ENCODE measurements at regions not wholly inside any gene's neighbourhood (a gene's known extent, or its start where the extent isn't known, plus 50 kb on each side); places are given as distances from the start of the nearest gene placed in this dataset.
"Not testable (repeated sequence)": the region's sequence is repeated elsewhere in the genome, so short reads cannot be mapped to it uniquely, and the experiment has no call there.

DNA sequence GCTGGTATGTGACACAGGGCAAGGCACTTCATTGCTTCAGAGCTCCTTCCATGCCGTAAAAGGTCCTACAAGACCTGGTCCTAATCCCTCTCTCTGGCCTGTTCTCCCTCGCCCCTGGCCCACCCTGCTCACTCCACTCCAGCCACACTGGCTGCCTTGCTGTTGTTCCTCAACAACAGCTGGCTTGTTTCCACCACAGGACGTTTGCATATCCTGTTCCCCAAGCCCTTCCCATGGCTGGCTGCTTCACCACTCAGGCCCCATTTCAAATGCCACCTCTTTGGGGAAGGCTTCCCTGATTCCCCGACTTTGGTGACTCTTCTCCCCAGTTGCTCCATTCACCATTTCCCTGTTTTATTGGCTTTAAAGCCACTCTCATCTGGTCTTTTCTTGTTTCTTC lies 129.1 kb upstream of the ALDH3B2 start:
- not testable (repeated sequence) for DNase-seq

DNA sequence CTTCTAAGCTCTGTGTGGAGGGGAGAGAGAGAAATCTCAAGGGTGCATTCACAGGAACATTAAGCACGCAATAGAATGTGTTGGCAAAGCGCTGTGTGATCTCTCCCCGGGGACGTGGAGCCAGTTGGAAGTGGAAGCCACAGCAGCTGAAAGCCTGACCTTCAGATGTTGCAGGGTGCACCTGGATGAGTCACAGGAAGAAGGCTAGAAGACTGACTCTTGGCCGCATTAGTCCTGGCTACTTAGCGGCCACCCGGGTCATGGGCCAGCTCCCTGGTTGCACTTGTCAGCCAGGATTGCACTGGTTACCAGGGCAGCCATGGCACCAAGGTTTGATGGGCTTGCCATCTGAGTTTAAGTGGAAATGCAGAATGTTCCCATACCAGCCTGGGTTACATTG lies 128.6 kb upstream of the ALDH3B2 start:
- DNase-seq = not testable (repeated sequence)

GRCh38 chr11:67802623-67803022 lies 128.2 kb upstream of the ALDH3B2 start:
- DNase-seq = not testable (repeated sequence)

DNA sequence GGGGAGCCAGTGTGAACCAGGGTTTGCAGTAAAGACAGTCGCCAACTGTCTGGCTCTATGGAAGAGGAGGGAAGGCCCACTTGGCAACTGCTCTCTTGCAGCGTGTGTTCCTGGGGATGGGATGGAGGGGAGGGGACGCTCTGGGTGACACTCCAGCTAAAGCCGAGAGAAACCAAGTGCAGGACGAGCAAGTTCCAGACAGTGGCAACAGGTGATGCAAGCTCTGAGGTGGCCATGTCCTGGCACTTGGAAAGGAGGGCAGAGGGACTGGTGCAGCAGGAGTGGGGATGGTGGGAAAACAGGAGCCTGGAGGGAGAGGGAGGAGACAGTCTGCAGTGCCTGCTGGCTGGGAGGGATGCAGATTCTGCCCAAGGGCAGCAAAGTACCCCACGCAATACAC lies 127.0 kb upstream of the ALDH3B2 start:
- DNase-seq = not testable (repeated sequence)

DNA sequence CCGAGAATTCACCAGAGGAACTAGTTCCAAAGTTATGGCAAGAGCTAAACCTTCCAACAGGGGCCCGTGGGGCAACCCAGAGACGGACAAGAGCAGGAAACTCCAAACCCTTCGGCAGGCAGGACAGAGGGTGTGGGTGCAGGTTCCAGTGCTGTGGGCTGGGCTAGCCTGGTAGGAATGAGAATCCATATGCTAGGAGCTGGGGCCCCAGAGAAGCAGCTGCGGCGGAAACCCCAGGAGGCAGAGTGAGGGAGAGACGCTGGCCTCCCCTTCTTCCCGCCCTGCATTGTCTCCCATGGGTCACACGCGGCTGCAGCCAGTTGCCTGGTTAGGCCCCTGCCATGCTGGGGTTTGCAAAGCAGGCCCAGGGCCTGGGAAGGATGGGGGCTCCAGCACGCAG lies 126.2 kb upstream of the ALDH3B2 start:
- not testable (repeated sequence) for DNase-seq

GRCh38 chr11:67799808-67800207 lies 125.4 kb upstream of the ALDH3B2 start:
- DNase-seq = peak; percentile 29

GRCh38 chr11:67797726-67798521 lies 123.5 kb upstream of the ALDH3B2 start:
- not testable (repeated sequence) for DNase-seq

DNA sequence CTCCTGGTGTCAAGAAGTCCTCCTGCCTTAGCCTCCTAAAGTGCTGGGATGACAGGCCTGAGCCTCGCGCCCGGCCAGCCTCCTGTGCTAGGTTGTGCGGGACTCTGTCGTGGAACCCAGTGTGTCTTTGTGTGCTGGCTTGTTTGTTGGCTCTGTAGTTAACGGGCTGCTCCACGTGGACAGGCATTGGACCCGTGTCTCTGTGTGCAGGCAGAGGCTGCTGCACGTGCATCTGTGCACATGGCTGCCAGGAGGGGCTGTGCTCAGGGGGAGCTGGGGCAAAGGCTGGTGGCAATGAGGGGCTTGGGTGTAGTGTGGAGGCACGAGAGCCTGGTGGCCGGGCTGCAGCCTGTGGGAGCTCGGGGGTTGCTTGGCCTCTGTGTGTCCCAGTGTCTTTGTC lies 121.3 kb upstream of the ALDH3B2 start:
- DNase-seq = no peak

- not testable (repeated sequence) for DNase-seq
Observed at GRCh38 chr11:67793750-67794149, 119.3 kb upstream of the ALDH3B2 start.

DNA sequence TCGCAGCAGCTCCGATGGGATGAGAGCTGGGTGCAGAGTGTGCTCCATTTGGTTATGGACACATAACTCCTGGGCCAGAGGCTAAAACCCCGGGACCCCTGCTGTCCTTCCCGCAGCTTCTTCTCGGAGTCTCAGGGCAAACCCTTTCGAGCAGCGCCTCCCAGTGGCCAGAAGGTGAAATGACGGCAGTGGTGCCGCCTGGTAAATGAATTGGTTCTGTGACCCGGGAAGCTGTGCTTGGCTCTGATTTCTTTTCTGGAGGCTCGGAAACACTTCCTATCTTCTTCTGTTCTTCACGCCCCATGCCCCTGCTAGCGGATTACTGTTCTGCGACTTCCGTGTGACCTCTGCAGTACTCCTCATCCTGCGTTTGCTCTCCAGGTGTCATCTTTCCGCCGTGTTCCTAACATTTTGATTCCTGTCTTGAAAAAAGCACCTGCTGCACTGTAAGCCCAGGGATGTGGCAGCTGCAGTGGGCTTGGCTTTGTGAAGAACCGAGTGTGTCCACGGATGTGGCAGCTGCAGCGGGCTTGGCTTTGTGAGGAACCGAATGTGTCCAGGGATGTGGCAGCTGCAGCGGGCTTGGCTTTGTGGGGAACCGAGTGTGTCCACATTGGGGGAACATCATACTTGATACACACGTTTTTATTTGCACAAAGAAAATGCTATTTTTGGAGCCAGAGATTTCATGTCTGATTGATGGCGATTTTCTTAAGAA lies 118.0 kb upstream of the ALDH3B2 start:
- DNase-seq = peak; percentile 42

- not testable (repeated sequence) for DNase-seq
Observed at GRCh38 chr11:67791598-67792170, 117.3 kb upstream of the ALDH3B2 start.

DNA sequence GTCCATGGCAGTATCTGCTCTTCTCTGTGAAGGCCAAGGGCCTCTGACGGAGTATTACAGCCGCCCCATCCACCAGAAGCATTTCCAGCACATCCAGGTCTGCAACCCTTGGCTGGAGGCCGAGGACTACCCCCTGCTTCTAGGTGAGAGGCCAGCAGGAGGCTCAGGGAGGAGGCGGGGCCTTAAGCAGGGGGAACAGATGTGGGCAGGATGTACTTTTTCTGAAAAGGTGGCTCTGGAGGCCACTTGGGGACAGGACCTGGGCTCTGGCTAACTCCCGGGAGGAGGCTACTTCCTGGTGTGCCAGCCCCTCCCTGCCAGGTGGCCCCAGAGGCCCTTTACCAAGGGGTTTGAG lies 113.9 kb upstream of the ALDH3B2 start:
- DNase-seq = not testable (repeated sequence)

GRCh38 chr11:67787681-67788340 lies 113.4 kb upstream of the ALDH3B2 start:
- DNase-seq = not testable (repeated sequence)

- not testable (repeated sequence) for DNase-seq
Observed at GRCh38 chr11:67781967-67782366, 107.5 kb upstream of the ALDH3B2 start.

DNA sequence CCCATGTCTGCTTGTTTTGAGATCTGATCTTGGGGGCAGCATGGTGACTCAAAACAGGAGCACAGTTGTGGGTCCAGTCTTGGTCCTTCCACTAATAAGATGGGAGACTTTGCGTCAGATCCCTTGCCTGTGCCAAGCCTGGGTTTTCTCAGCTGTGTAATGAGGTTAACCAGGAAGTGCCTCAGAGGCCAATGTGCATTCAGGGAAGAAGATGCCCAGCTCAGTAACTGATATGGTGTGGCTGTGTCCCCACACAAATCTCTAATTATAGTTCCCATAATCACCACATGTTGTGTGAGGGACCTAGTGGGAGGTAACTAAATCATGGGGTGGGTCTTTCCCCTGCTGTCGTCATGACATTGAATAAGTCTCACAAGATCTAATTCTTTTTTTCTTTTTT lies 107.1 kb upstream of the ALDH3B2 start:
- DNase-seq = not testable (repeated sequence)

GRCh38 chr11:67780056-67780455 lies 105.6 kb upstream of the ALDH3B2 start:
- no peak for DNase-seq

GRCh38 chr11:67779189-67779875 lies 104.9 kb upstream of the ALDH3B2 start:
- DNase-seq = not testable (repeated sequence)

DNA sequence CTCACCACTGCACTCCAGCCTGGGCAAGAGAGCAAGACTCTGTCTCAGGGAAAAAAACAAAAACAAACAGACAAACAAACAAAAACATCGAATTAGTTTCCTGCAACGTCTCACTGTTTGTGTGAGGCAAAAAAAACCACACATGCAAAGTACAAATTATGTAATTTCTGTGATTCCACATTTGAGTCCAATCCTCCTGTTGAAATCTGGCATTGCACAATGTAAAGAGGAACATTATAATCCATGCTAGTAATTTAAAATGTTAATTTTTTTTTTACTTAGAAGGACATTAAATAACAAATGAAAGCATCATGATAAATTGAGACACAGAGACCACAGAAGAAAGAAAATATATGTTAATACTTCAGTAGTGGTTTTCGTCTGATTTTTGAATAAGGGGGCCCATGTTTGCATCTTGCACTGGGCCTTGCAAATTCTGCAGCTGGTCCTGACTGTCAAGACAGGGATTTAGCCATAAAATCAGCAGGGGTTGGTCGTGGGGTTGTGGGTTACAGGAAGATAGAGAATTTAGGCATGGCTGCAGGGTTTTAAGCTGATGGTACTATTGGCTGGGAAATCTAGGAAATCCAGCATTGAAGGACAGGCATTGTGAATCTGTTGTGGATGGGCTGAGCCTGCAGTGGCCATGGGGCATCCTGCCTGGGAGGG lies 102.6 kb upstream of the ALDH3B2 start:
- DNase-seq = no peak

DNA sequence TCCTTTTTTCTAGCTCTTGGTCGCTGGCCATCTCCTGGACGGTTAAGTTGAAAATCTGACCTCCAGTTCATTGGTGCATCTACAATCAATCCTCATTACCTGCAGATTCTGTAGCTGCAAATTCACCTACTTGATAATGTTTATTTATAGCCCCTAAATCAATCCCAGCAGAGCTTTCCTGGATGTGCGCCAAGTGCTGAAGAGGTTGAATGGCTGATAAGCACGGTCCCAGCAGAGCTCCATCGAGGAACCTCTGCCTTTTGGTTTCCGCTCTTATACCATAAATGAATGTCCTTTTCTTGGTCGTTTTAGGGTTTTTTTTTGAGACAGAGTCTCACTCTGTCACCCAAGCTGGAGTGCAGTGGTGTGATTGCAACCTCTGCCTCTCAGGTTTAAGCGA lies 99.8 kb upstream of the ALDH3B2 start:
- not testable (repeated sequence) for DNase-seq

GRCh38 chr11:67768001-67768730 lies 93.7 kb upstream of the ALDH3B2 start:
- DNase-seq = not testable (repeated sequence)

- DNase-seq = not testable (repeated sequence)
Observed at GRCh38 chr11:67761211-67761610, 86.8 kb upstream of the ALDH3B2 start.
